OCI-M1 (cell line): ENCODE measurements at regions not wholly inside any gene's neighbourhood (a gene's known extent, or its start where the extent isn't known, plus 50 kb on each side); places are given as distances from the start of the nearest gene placed in this dataset.

Experiments used
- DNase-seq: peaks from one replicate; lab custom pipeline; 2025; lab: John Stamatoyannopoulos, UW

DNA sequence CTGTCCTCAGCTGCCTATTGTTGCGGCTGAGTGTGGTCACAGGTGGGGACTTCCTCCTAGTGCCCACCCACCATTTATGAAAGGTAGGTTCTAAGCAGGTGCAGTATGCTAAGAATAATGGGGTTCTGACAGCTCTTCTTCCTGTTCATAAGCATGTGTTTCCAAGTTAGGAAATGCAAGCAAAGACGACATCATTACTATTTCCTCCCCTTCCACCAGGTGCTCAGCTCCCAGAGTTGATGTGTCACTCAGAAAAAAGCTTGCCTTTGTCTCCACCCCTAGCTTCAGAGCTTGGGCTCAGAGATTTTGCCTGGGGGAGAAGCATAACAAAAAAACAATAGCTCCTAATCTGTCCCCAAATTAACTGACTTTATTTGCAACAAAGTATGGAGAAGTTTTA lies 1076.7 kb downstream of the NR2F1-AS1 start:
- DNase-seq: no peak

DNA sequence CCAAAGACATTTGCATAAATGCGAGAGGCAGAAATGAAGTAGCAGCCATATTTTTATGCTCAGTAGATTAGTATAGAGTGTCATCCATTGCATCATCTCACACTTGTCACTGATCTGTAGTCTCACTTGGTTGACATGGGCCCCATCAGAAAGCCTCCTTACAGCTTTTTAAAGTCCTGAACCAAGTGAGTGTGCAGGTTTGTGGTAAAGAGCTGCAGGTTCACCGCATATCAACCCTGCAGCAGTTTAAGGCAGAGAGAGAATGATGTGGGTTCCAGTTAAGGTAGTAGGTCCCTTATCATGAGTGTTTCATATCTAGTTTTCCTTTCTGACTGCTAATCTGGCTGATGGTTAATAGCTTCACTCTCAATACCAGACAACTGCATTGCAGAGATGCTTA lies 1080.3 kb downstream of the NR2F1-AS1 start:
- DNase-seq: peak; percentile 36

DNA sequence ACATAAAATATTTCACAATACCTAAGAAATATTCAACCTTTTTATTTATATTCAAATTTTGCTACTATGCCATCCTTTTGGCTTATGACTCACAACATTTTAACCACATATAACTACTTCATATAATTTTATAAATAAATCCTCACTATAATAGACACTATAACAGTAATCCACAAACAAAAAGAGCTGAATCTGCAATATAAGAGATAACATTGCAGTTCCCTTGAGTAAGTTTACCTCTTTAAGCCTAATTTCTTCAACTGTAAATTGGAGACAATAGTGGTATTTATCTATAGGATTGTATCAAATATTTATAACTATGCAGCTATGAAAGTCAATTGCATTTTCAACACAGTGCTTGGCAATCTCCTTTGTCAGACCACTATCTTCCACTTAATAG lies 1084.5 kb downstream of the NR2F1-AS1 start:
- DNase-seq: no peak

DNA sequence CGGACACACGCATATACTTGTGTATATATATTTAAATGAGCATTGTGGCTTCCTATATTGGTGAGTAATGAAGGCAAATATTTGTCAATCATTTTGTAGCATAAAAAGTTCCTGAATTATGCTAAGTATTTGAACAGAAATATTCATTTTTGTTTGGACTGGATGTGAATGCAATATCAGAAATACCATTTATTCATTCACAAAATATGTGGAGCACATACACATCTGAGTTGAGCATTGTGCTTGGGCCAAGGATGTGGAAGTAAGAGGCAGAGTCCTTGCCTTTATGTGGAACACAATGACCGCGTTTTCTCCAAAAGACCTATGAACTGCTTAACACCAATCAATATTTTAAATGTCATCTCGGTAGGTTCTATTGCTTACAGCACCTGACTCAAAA lies 1086.5 kb downstream of the NR2F1-AS1 start:
- no peak for DNase-seq

DNA sequence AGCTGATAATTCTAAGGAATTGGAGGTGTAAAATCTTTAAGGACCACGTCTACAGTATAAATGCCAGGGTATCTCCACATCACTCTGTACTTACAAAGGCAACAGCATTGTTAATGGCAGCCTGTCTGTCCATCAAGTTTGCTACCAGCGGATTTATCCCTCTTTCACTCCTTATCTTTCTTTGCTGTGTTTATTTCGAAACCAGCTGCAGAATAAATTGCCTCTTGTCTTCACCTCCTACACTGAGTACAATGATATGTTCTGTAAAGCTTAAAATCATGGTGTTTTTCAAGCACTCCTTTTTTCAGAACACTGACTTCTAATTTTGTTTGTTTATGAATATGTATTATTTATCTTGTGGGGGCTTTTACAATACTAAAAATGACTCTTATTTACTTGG lies 1088.1 kb downstream of the NR2F1-AS1 start:
- DNase-seq: peak; percentile 25

DNA sequence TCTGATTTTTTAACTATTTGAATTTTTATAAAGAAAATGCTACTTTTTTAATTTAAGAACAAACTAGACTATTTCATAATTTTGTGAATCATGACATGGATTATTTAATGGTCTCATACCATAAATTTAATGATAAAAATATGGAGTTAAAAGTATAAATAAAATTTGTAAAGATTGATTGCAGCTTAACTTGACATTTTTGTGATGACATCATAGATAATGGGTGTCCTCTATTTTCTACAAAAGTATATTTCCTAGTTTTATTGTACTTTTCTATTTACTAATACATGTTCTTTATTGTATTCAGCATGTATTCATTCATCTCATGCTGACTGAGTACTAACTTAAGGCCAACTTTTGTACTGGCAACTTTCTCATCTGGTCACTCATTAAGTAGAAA lies 1096.5 kb downstream of the NR2F1-AS1 start:
- DNase-seq: no peak

DNA sequence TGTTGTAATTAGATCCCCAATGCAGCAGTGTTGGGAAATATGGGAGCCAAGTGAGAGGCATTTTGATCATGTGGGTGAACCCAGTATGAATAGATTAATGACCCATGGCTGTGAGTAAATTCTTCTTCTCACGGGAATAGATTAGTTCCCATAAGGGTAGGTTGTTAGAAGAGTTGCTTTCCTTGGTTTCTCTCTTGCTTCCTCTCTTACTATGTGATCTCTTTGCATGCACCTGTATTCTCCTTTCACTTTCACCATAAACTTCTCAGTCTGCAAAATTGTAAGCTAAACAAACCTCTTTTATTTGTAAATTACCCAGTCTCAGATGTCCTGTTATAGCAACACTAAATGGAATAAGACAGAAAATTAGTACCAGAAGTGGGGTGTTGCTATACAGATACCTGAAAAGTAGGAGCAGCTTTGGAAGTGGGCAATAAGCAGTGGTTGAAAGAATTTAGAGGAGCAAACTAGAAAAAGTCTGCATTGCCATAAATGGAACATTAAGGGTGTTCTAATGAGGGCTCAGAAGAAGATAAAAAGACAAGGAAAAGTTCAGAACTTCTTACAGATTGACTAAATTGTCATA lies 1090.0 kb upstream of the ARRDC3 start:
- no peak for DNase-seq

DNA sequence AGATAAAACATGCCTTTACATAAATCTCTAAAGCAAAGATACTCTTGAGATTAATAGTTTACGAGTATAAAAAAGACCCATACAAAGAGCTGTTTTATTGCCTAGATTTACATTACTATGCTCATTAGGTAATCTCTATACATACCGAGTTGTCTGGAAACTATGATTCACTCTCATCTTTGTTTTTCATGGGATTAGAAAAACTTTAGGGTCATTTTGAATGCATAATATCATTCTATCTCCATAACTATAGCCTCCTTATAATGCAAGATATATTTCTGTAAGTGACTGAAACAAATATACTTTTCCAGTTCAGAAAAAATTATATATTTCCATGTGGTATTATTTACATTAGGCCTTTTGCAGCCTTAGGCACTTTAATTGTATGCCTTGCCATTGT lies 1088.7 kb upstream of the ARRDC3 start:
- no peak for DNase-seq

DNA sequence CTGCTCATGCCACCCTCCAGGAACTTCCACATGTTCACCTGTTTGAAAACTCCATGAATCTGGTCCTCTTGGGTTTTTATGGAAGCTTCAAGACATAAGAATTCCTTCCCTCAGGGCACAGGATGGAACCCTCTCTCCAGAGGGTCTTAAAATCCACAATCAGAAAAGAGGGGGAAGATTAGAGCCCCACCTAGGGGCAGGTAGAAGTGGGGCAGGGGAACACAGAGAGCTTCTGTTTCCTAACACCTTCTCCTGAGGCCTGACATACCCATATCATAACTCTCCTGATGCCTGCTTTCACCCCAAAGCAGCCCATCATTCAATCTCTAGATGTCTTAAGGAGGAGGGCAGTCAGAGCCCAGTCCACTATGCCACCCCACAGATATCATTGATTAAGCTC lies 1087.7 kb upstream of the ARRDC3 start:
- peak; percentile 8 for DNase-seq

DNA sequence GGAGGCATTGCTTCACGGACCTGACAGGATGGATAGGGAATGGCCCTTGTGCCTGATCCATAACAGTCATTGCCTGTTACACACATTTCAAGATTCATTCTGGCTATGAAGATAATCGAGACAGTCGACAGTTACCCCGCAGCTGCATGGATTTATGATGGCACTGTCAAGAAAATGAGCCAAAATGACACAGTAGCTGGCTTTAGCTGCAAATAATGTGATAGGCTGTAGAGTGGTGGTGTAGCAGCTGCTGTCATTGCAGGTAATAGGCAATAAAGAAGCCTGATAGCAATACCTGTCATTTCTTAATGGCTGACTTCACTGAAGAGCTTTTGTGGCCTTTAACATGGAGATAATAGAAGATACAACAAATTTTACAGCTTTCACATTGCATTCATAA lies 1085.2 kb upstream of the ARRDC3 start:
- DNase-seq: no peak

DNA sequence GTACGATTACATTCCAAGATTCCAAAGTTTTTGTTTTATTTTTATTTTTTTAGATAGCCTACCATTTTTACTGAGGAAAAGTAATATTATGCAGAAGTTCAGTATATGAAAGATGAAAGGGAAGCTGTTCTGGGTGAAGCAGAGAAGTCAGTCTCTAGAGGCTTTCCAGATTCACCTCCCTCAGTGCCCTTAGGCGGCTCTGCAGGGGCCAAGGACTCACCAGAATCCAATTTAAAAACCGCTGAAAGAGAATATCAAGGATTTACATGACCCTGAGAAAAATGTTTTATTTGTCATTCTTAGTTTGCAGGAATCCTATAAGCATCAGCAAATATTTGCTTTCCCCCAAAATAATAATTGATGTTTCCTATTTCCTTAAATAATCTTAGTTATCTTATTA lies 1084.6 kb upstream of the ARRDC3 start:
- no peak for DNase-seq

DNA sequence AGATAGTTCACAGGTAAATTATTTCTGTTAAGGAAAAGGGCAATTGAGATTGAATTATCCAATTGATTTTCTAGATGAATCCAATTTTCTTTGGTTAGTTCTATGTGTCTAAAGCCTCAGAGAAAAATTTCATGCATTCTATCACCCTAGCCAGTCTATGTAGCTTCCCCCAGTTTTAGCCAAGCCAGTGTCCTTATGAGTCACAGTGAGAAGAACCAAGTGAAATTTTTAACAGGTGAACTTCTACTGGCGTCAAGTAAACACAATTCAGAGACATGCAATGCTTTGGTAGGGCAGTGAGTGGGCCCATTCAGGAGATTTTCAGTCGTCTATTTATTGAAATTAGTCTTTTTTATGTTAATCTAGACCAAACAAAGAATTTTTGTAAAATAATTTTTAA lies 1077.4 kb upstream of the ARRDC3 start:
- DNase-seq: no peak

DNA sequence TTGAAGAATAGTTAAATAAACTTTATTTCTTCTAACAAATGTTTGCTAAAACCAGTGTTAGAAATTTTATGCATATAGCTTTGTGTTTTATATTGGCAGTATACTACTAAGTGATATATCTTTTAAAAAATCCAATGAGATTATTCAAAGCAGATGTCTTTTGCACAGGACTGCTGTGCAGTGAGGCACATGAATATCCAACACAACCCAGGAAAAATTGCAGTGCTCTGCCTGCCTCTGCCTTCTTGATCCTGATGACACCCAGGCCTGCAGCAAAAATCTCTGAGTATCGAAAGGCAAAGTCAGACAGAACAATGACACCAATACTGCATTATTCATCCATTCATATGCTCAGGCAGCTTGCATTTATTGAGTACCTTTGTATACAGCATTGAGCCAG lies 1076.5 kb upstream of the ARRDC3 start:
- DNase-seq: no peak

DNA sequence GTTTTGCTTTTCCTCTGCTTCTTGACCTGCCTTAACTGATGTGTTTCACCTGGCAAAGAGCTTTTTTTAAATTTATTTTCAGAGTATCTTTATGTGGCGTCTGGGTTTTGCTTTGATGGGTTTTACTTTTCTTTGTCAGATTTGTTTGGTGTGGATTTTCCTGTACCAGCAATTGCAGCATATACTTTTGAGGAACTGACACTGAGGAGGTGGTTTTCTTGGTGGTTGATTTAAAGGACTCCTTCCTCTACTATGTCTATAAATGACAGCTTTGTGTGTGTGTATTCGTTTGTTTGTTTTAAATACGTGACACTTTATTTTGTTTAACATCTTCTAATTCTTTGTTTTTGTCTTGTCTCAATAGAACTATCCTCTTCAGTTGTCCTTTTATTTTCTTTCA lies 1071.9 kb upstream of the ARRDC3 start:
- DNase-seq: peak; percentile 79

DNA sequence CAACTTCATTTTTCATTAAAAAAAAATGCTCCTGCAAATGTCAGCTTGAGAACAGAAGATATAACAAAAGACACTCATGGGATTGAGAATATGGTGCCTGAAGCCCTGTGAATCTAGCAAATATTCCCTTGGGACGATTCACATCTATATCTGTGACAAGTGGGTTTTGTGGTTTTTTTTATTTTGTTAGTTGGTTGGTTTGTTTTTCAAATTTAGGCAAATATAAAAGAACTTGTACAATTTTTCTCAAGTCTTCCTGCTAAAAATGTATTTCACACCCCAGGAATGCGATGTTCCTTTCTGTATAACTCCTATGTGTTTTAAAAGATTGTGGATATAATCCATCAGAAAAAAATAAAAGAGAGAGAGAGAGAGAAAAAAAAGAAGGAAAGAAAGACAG lies 1061.8 kb upstream of the ARRDC3 start:
- no peak for DNase-seq

DNA sequence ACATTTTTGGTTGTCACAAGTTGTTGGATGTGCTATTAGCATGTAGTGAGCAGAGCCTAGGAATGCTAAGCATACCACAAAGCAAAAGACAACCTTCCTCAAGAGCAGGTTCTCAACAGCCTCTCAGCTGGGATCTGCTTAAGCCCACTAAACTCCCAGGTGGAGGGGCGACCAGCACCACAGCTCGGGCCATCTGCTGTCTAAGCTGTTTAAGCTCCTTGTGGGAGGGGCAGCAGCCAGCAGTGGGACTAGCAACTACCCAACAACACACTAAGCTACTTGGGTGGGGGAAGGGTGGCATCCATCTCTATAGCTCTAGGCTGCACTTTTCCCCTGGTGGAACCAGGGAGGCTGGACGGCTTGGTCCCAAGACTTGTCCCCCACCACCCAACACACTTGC lies 1052.7 kb upstream of the ARRDC3 start:
- DNase-seq: no peak

DNA sequence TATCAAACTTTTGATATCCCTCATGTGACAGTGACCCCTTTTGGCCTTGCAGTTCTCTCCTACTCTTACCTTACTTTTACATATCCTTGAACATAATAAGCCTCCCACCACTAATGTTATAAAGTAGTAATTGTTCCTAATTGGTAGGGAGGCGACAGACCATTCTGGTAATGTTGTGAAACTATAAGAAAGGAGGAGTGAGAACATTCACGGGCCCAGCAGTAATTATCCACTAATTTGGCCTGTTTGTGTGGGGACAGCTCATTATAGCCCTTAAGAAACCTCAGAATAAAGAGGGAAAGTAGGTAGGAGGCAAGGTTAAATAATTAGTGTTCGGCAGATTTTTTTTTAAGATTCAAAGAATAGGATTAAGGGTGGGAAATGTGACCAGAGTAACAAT lies 1046.5 kb upstream of the ARRDC3 start:
- DNase-seq: no peak

DNA sequence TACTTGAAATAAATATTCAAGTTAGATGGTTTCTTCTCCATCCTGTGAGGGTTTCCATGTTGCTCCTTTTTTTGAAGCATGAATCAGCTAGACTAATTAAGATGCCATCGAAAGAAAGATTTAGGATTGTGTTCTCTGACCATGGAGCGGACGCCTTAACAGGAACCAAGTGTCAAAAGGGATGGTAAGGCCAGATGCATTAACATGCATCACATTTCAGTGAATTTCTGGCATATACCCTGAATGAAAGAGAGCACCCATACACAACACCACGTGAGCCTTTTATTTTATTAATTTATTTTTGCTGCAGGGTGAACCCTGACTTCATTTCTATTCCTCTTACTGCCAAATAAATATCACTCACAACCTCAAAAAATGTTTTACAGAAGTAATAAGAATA lies 1045.3 kb upstream of the ARRDC3 start:
- no peak for DNase-seq

DNA sequence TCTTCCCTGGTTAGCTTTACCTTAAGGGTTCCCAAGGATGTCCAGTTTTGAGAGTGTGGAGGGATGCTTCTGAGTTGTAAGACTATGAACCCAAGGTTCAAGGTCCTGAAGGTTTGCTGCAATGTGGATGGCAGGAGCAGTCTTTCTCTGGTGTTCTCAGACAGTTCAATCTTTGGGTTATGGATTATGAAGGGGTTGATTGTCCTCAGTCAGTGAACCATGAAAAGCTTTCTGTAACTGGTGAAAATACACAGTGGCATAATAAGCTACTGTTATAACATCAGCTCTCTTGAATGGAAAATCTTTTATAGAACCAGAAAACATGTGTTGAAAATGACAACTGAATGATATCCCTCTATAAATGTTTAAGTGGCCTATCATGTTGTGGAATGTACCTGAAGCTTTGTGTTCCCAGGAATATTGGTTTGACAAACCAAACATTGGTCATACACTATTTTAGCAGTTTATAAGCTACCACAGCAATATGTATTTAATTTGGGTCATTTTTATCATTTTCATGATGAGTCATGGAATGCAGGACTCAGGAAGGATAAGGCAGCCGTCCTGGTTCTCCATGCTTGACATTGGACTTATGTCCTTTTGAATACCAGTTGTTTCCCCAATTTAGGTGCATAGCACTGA lies 1041.8 kb upstream of the ARRDC3 start:
- no peak for DNase-seq

DNA sequence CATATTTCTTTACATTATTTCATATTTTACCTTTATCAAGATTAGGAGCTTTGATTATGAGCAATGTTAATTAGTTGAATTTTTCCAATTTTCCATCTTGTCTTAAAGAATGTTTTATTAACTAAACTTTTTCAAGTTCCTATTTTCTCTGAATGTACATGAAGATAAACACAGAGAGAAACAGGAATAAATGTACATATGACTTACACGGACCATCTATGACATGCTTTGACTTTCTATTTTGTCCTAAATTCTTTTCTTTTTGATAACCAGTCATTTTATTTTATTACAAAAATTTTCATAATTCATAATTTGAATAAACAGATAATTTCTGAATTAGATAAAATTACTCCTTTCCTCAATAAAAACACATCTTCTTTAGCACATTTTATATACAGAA lies 1038.8 kb upstream of the ARRDC3 start:
- DNase-seq: peak; percentile 58

DNA sequence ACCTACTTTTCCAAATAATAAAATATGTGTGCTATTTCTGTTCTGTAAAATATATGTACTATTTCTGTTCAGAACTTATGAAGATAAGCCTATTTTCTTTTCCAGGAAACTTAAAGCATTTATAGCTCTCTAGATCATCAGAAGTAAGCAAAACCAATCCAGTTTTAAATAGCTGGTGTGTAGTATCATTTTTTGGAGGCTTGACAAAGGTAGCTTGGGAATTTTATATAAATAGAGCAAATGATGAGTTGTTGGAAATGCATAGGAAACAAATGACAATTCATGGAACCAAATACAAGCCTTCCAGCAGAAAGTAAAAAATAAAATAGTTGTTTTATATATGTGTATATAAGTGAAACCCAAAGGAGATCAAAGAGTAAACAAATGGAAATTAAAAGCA lies 1038.1 kb upstream of the ARRDC3 start:
- no peak for DNase-seq

DNA sequence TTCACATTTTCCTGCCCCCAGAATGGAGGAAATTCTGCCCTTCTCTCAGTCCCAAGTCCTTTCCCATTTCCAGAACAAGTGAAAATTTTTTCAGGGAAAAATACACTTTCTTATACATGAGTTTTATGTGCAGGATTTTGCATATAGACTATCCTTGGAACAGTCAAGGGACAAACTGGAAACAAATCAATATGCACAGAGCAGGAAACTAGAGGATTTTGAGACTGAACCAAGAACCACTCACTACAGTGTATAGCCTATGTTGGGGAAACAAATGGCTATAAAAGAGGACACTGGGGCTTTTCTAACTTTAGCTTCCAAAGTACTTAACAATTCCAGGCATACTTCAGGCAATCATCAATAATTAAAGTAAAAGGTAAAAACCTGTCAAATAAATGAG lies 1036.1 kb upstream of the ARRDC3 start:
- DNase-seq: no peak

DNA sequence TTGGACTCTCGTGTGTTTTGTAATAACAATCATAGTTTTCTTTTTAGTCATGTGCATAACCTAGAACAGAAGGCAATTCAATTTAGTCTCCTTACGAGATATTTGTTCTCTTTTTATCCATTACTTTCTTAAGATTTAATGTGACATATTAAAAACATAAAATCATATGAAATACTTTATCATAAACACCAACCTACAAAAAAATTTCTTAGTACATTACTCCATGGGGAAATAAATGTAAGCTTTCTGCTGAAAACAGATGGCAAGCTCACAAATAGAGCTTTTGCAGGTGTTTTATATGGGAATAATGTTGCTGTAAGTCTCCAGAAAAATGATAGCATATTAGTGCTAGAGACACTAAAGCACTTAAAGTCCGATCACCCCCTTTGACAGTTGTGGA lies 1035.2 kb upstream of the ARRDC3 start:
- DNase-seq: no peak

DNA sequence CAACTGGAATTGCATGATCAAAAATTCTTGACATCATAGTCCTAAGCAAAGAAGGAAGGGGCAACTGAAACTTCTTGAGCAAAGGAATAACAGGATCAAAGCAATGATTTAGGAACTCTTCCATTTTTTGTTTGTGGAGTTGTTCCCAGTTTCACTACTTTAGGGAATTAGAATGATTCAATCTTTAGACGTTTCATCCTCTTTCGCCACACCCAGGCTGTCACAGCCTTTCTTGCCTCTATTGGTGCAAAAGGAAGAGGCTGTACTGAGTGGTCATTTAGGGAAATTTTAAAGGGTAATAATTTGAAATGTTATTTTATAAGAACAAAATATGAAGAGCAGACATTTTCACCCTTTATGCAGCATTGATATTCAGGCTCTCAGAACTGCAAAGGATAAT lies 1026.0 kb upstream of the ARRDC3 start:
- DNase-seq: no peak
